ENCODE measurements at regions not wholly inside any gene's neighbourhood (a gene's known extent, or its start where the extent isn't known, plus 50 kb on each side); places are given as distances from the start of the nearest gene placed in this dataset.

DNA sequence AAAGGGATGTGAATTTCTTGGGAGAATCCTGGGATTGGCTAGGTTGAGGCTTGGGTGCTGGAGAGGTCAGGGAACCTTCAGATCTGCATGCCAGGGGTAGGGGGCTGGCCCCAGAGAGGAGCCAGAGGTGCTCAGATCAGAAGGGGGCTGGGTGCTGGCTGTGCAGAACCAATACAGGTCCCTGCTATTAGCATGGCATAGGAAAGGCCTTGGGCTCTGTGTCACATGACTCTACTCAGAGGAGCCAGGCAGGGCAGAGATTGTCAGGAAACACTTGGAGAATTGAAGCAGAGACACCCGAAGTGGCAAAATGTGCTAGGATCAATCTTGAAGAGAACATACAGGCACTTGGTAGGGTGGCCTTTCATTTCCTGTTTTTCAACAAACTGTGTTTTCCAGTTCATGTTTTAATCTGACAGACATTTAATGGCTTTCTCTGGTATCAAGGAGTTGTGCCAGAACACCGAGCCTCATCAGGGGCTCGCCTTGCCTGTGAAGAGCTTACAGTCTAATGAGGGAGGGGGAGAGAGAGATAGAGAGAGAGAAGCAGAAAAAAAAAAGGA, 498.9 kb downstream of the RPS24 start:
- intact Hi-C loops (cut with micrococcal nuclease; ENCODE audit: unreplicated experiment) = no loop called here
- TF ChIP-seq CTCF (conservative IDR thresholded peaks at IDR 0.05; ENCODE audit: low read depth, low read length) (no peak), EZH2 (IDR thresholded peaks at IDR 0.05; ENCODE audit: borderline replicate concordance, low read depth, low read length, poor library complexity, severe bottlenecking) (no peak)
- no peak overlapping the region for H3K4me3 ChIP-seq (ENCODE audit: low read depth, low read length, poor library complexity, severe bottlenecking)
- BruUV-seq (replicated peaks) = no TSS peak
- CTCF ChIA-PET = no interaction called here
- H3K36me3 ChIP-seq (ENCODE audit: insufficient read depth, low read length, poor library complexity, severe bottlenecking) = no peaks in the 10 kb centered on the region
- POLR2A ChIA-PET (ENCODE audit: low non-redundant PET) = no interaction called here
- no peak overlapping the region for H3K27ac ChIP-seq (ENCODE audit: low read depth, low read length, poor library complexity, severe bottlenecking)
- DNase-seq (ENCODE audit: low spot score) = no peak
- no peaks in the 10 kb centered on the region for H3K27me3 ChIP-seq (replicated peaks; ENCODE audit: insufficient read depth, low read depth, low read length, poor library complexity)
- H3K9me3 ChIP-seq (ENCODE audit: low read depth, low read length, poor library complexity, severe bottlenecking) = no peaks in the 10 kb centered on the region
- H3K4me1 ChIP-seq (ENCODE audit: insufficient read depth, low read length, poor library complexity, severe bottlenecking) = no peaks in the 10 kb centered on the region

DNA sequence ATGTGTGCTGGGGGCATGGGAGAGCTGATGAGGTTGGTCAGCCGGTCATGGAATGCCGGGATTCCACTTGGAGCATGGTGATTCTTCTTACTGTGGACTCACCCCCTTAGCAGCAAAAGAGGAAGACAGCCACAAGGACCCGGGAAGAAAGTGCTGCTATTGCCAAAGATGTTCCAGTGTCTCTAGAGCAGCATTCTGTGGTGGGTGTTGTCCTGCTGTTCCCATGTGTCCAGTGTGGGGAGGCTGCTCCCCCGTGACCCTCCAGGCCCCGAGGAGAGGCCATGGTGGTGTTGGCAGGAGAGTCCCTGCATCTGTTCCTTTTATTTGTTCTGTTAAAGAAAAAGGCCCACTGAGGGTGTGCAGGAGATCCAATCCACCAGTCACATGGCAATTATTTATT, 499.4 kb downstream of the RPS24 start:
- TF ChIP-seq EZH2 (IDR thresholded peaks at IDR 0.05; ENCODE audit: borderline replicate concordance, low read depth, low read length, poor library complexity, severe bottlenecking) = no peak
- no peak for TF ChIP-seq CTCF (conservative IDR thresholded peaks at IDR 0.05; ENCODE audit: low read depth, low read length)
- no peak for DNase-seq (ENCODE audit: low spot score)
- intact Hi-C loops (cut with micrococcal nuclease; ENCODE audit: unreplicated experiment) = no loop called here
- Histone ChIP-seq H3K4me1 (ENCODE audit: insufficient read depth, low read length, poor library complexity, severe bottlenecking) (no peaks in the 10 kb centered on the region), H3K27me3 (replicated peaks; ENCODE audit: insufficient read depth, low read depth, low read length, poor library complexity) (no peaks in the 10 kb centered on the region), H3K9me3 (ENCODE audit: low read depth, low read length, poor library complexity, severe bottlenecking) (no peaks in the 10 kb centered on the region), H3K4me3 (ENCODE audit: low read depth, low read length, poor library complexity, severe bottlenecking) (no peak overlapping the region), H3K27ac (ENCODE audit: low read depth, low read length, poor library complexity, severe bottlenecking) (no peak overlapping the region), H3K36me3 (ENCODE audit: insufficient read depth, low read length, poor library complexity, severe bottlenecking) (no peaks in the 10 kb centered on the region)
- CTCF ChIA-PET = no interaction called here
- POLR2A ChIA-PET (ENCODE audit: low non-redundant PET) = no interaction called here
- BruUV-seq (replicated peaks) = no TSS peak

DNA sequence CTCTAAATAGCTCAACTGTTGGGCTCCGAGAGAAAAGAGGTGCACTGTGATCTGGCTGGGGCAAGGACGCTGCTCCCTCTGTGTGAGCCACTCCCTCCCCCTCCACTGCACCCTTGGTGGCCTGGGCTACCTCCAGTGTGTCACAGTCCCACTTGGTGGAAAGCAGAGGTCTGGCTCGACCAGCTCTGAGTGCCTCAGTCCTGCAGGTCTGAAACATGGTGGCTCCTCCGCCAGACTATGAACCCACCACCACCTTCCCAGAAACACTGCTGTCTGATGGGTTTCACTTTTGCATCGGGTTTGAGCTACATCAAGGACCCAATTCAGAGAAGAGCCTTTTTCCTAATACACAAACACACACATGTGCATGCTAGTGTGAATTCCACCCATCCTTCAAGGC, 500.1 kb downstream of the RPS24 start:
- no peak for DNase-seq (ENCODE audit: low spot score)
- H3K9me3 ChIP-seq (ENCODE audit: low read depth, low read length, poor library complexity, severe bottlenecking) = no peaks in the 10 kb centered on the region
- no peak for TF ChIP-seq EZH2 (IDR thresholded peaks at IDR 0.05; ENCODE audit: borderline replicate concordance, low read depth, low read length, poor library complexity, severe bottlenecking)
- TF ChIP-seq CTCF (conservative IDR thresholded peaks at IDR 0.05; ENCODE audit: low read depth, low read length) = no peak
- no peak overlapping the region for H3K27ac ChIP-seq (ENCODE audit: low read depth, low read length, poor library complexity, severe bottlenecking)
- ChIA-PET CTCF (no interaction called here), POLR2A (ENCODE audit: low non-redundant PET) (no interaction called here)
- H3K36me3 ChIP-seq (ENCODE audit: insufficient read depth, low read length, poor library complexity, severe bottlenecking) = no peaks in the 10 kb centered on the region
- BruUV-seq (replicated peaks) = no TSS peak
- H3K4me3 ChIP-seq (ENCODE audit: low read depth, low read length, poor library complexity, severe bottlenecking) = no peak overlapping the region
- intact Hi-C loops (cut with micrococcal nuclease; ENCODE audit: unreplicated experiment) = no loop called here
- H3K27me3 ChIP-seq (replicated peaks; ENCODE audit: insufficient read depth, low read depth, low read length, poor library complexity) = no peaks in the 10 kb centered on the region
- no peaks in the 10 kb centered on the region for H3K4me1 ChIP-seq (ENCODE audit: insufficient read depth, low read length, poor library complexity, severe bottlenecking)
